Activated naive CD4-positive, alpha-beta T cell treated with anti-CD3 and anti-CD28 coated beads, Interleukin-2, amount 50 U/mL, for 24 hours (primary cell): ENCODE measurements at regions not wholly inside any gene's neighbourhood (a gene's known extent, or its start where the extent isn't known, plus 50 kb on each side); places are given as distances from the start of the nearest gene placed in this dataset.
"Not testable (repeated sequence)": the region's sequence is repeated elsewhere in the genome, so short reads cannot be mapped to it uniquely, and the experiment has no call there.

Source experiments
- H3K27ac Mint-ChIP-seq: one replicate; pipeline ENCODE4 v1.8.0; 2021; ENCODE audit warnings: mild to moderate bottlenecking, mixed read lengths
- H3K27me3 Mint-ChIP-seq: one replicate; pipeline ENCODE4 v1.8.0; 2021; ENCODE audit warnings: mixed read lengths
- H3K36me3 Mint-ChIP-seq: one replicate; pipeline ENCODE4 v1.8.0; 2021; ENCODE audit warnings: mixed read lengths
- H3K4me1 Mint-ChIP-seq: one replicate; pipeline ENCODE4 v1.8.0; 2021; ENCODE audit warnings: mixed read lengths
- H3K4me3 Mint-ChIP-seq: one replicate; pipeline ENCODE4 v1.8.0; 2021; ENCODE audit warnings: mild to moderate bottlenecking, mixed read lengths
- H3K9me3 Mint-ChIP-seq: one replicate; pipeline ENCODE4 v1.8.0; 2021; ENCODE audit warnings: mixed read lengths

- H3K9me3 Mint-ChIP-seq, H3K27ac Mint-ChIP-seq, H3K36me3 Mint-ChIP-seq, H3K27me3 Mint-ChIP-seq, H3K4me3 Mint-ChIP-seq, H3K4me1 Mint-ChIP-seq: not testable (repeated sequence)
Measured at GRCh38 chr1:223931476-223931875, 85.7 kb upstream of the TP53BP2 start.

GRCh38 chr1:223920805-223921204 is 75.1 kb upstream of the TP53BP2 start:
- H3K4me3 Mint-ChIP-seq, H3K27me3 Mint-ChIP-seq, H3K9me3 Mint-ChIP-seq, H3K4me1 Mint-ChIP-seq, H3K36me3 Mint-ChIP-seq, H3K27ac Mint-ChIP-seq: not testable (repeated sequence)

GRCh38 chr1:223915476-223915875 is 69.7 kb upstream of the TP53BP2 start:
- not testable (repeated sequence) for H3K27ac Mint-ChIP-seq, H3K9me3 Mint-ChIP-seq, H3K4me1 Mint-ChIP-seq, H3K36me3 Mint-ChIP-seq, H3K4me3 Mint-ChIP-seq, H3K27me3 Mint-ChIP-seq

GRCh38 chr1:223913715-223914114 is 68.0 kb upstream of the TP53BP2 start:
- not testable (repeated sequence) for H3K27ac Mint-ChIP-seq, H3K9me3 Mint-ChIP-seq, H3K4me3 Mint-ChIP-seq, H3K36me3 Mint-ChIP-seq, H3K4me1 Mint-ChIP-seq, H3K27me3 Mint-ChIP-seq

DNA sequence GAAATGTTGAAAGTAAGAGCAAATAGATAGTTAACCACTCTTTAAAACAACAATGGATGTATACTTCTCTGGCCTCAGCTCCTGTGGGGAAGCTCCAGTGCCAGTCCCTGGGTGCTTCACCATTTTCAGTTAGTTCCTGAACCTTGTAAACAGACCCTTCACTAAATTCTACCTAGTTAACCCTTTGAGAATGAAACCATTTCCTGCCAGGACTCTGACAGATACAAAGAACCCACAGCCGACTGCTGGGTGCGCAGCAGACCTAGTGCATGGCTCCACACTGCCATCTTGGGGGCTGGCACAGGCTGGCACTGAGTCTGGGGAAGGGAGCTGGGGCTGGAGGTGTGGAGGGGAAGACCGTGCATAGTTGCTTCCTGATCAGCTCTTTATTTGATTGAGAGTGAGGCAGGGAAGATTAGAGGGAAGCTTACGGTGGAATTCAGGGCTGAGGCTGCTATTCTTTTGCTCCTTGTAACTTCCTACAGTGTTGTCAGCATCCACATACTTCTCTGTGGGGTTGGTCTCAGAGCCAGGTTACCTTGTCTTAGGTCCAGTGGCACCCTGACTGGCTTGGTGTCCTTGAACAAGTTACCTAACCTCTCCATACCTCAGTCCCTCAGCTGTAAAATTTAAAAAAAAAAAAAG is 62.3 kb upstream of the TP53BP2 start:
- H3K9me3 Mint-ChIP-seq, H3K27me3 Mint-ChIP-seq, H3K27ac Mint-ChIP-seq, H3K4me3 Mint-ChIP-seq, H3K4me1 Mint-ChIP-seq, H3K36me3 Mint-ChIP-seq: not testable (repeated sequence)

GRCh38 chr1:223903221-223903620 is 57.5 kb upstream of the TP53BP2 start:
- not testable (repeated sequence) for H3K36me3 Mint-ChIP-seq, H3K4me3 Mint-ChIP-seq, H3K27me3 Mint-ChIP-seq, H3K9me3 Mint-ChIP-seq, H3K27ac Mint-ChIP-seq, H3K4me1 Mint-ChIP-seq

DNA sequence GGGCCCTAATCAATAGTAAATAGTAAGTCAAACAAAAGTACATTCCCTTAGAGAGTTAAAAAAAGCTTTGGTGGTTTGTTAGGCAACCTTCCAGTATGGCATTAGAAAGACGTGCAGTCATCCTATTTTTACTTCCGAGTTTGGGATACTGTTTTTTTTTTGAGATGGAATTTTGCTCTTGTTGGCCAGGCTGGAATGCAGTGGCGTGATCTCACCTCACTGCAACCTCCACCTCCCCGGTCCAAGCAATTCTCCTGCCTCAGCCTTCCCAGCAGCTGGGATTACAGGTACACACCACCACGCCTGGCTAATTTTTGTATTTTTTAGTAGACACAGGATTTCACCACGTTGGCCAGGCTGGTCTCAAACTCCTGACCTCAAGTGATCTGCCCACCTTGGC is 54.0 kb upstream of the TP53BP2 start:
- H3K4me3 Mint-ChIP-seq, H3K27ac Mint-ChIP-seq, H3K36me3 Mint-ChIP-seq, H3K9me3 Mint-ChIP-seq, H3K27me3 Mint-ChIP-seq, H3K4me1 Mint-ChIP-seq: not testable (repeated sequence)

GRCh38 chr1:223897097-223897496 is 51.4 kb upstream of the TP53BP2 start:
- not testable (repeated sequence) for H3K9me3 Mint-ChIP-seq, H3K27ac Mint-ChIP-seq, H3K27me3 Mint-ChIP-seq, H3K4me3 Mint-ChIP-seq, H3K4me1 Mint-ChIP-seq, H3K36me3 Mint-ChIP-seq

DNA sequence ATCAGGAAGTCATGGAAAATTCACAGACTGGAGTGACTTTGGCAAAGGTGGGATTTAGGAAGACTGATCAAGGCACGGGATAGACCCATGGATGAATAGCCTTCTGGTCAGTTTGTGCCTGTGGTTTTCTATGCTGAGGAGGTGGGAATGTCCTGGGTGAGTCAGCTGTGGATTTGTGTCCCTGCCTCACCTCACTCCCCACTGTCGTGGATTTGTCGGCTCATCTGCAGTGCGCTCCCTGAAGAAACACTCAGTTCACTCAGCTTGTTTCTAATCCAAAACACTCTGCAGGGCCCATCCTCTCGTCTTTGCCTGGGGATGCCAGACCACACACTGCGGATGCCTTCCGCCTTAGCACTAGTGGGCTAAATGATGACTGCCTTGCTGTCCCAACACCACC is 50.2 kb upstream of the TP53BP2 start:
- not testable (repeated sequence) for H3K4me3 Mint-ChIP-seq, H3K27me3 Mint-ChIP-seq, H3K36me3 Mint-ChIP-seq, H3K9me3 Mint-ChIP-seq, H3K27ac Mint-ChIP-seq, H3K4me1 Mint-ChIP-seq
